ENCODE measurements at regions not wholly inside any gene's neighbourhood (a gene's known extent, or its start where the extent isn't known, plus 50 kb on each side); places are given as distances from the start of the nearest gene placed in this dataset.

GRCh38 chr3:110918963-110919362 lies 152.7 kb upstream of the NECTIN3 start:
- no peak overlapping the region for H3K4me3 ChIP-seq (ENCODE audit: low read depth, low read length)
- no peak for DNase-seq (ENCODE audit: low read depth)
- TF ChIP-seq, protein P1, sequence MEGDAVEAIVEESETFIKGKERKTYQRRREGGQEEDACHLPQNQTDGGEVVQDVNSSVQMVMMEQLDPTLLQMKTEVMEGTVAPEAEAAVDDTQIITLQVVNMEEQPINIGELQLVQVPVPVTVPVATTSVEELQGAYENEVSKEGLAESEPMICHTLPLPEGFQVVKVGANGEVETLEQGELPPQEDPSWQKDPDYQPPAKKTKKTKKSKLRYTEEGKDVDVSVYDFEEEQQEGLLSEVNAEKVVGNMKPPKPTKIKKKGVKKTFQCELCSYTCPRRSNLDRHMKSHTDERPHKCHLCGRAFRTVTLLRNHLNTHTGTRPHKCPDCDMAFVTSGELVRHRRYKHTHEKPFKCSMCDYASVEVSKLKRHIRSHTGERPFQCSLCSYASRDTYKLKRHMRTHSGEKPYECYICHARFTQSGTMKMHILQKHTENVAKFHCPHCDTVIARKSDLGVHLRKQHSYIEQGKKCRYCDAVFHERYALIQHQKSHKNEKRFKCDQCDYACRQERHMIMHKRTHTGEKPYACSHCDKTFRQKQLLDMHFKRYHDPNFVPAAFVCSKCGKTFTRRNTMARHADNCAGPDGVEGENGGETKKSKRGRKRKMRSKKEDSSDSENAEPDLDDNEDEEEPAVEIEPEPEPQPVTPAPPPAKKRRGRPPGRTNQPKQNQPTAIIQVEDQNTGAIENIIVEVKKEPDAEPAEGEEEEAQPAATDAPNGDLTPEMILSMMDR (IDR thresholded peaks at IDR 0.05; ENCODE audit: low read depth, low read length, missing control alignments): no peak

DNA sequence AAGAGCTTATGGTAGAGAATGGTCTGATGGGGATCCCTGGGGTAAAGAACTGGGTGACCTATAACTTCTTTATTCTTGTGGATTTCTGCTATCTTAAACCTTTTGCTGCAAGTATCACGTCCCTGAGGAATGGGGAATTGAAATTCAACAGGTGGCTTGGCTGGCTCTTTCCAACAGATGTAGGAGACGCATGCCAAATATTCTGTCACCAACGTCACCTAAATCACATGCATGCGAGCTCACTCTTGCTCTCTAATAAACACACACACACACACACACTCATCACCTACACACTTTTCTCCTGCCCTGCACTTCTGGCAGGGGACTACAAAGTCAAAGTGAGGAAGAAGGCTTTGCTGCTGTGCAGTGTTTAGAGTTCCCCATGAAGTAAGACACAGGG lies 145.8 kb upstream of the NECTIN3 start:
- no peak overlapping the region for H3K4me3 ChIP-seq (ENCODE audit: low read depth, low read length)
- no peak for DNase-seq (ENCODE audit: low read depth)
- TF ChIP-seq, protein P1 (IDR thresholded peaks at IDR 0.05; ENCODE audit: low read depth, low read length, missing control alignments): no peak

GRCh38 chr3:110928016-110928662 lies 143.5 kb upstream of the NECTIN3 start:
- no peak for DNase-seq (ENCODE audit: low read depth)
- H3K4me3 ChIP-seq (ENCODE audit: low read depth, low read length): no peak overlapping the region
- TF ChIP-seq, protein P1 (IDR thresholded peaks at IDR 0.05; ENCODE audit: low read depth, low read length, missing control alignments): no peak

GRCh38 chr3:110929816-110930215 lies 141.8 kb upstream of the NECTIN3 start:
- TF ChIP-seq, protein P1 (IDR thresholded peaks at IDR 0.05; ENCODE audit: low read depth, low read length, missing control alignments): no peak
- no peak overlapping the region for H3K4me3 ChIP-seq (ENCODE audit: low read depth, low read length)
- no peak for DNase-seq (ENCODE audit: low read depth)

DNA sequence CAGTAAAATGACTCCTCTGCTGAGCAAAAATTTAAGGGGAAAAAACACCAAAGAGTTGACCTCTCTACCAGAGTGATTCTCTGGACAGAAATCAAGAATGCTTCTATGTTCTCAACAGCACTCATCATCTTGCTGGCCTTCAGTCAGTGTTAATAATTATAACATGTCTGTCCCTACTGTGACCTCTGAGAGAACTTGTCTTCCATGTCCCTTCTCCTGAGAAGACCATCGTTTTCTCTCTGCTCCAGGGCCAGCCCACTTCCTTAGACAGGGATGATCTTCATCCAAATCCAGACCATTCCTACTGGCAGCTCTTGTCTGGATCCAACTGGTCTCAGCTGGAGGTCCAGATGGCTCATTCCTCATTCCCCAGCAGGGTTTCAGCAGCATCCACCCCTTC lies 139.0 kb upstream of the NECTIN3 start:
- TF ChIP-seq, protein P1 (IDR thresholded peaks at IDR 0.05; ENCODE audit: low read depth, low read length, missing control alignments): no peak
- DNase-seq (ENCODE audit: low read depth): no peak
- H3K4me3 ChIP-seq (ENCODE audit: low read depth, low read length): no peak overlapping the region

DNA sequence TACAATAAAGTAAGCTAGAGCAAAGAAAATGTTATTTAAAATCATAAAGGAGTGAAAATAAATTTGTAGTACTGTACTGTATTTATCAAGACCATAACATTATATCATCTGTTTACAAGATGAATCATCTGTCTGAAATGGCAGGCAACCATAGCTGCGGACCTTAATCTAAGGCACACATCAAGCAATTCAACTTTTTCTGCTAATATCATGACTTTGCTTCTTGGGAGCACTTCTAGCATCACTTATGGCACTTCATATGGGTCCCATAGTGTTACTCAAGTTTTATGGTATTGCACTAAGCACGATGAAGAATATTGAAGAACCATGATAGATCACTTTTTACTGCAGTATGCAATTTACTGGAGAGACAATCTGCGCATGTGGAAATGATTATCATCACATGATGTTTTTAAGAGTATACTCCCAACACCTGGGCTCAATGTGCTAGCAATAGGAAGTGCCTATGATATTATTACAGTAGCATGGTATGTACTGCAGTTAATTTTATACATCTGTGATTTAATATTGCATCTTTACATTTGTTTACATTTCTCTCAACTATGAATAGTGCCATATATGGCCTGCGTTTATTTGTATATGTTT lies 137.7 kb upstream of the NECTIN3 start:
- DNase-seq (ENCODE audit: low read depth): no peak
- TF ChIP-seq, protein P1 (IDR thresholded peaks at IDR 0.05; ENCODE audit: low read depth, low read length, missing control alignments): no peak
- H3K4me3 ChIP-seq (ENCODE audit: low read depth, low read length): no peak overlapping the region

DNA sequence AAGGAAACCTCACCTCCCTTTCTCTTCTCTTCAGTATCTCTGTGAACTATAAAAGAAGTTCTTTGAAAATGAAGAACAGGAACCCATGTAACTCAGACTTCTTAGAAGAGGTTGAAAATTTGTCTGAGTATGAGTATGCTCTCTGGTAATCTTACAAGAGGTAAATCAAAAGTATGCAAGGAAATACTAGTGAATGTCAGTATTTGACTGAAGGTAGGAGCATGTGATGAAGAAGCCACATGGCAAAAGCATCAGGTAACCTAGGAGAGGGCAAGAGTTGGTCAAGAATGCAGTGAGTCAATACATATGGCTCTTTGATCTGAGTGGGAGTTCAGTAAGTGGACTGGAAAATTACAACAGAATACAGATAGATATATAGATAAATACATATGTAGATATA lies 133.0 kb upstream of the NECTIN3 start:
- no peak overlapping the region for H3K4me3 ChIP-seq (ENCODE audit: low read depth, low read length)
- TF ChIP-seq, protein P1 (IDR thresholded peaks at IDR 0.05; ENCODE audit: low read depth, low read length, missing control alignments): no peak
- no peak for DNase-seq (ENCODE audit: low read depth)

Data from GM12864 (cell line).